Smooth muscle cell (in vitro differentiated cells): ENCODE measurements at regions not wholly inside any gene's neighbourhood (a gene's known extent, or its start where the extent isn't known, plus 50 kb on each side); places are given as distances from the start of the nearest gene placed in this dataset.
"Not testable (repeated sequence)": the region's sequence is repeated elsewhere in the genome, so short reads cannot be mapped to it uniquely, and the experiment has no call there.

Source experiments
- DNase-seq: peaks from one replicate; lab custom pipeline; 2025; ENCODE audit not compliant: unreplicated experiment; lab: John Stamatoyannopoulos, UW
- H2AFZ ChIP-seq: fragments of 200-600 bp; sonication (generic); 2 replicates; pipeline ENCODE4 v1.6.0; 2016; ENCODE audit warnings: antibody characterized with exemption, low read depth, mild to moderate bottlenecking
- H3F3A ChIP-seq: fragments of 200-600 bp; sonication (generic); 2 replicates; pipeline ENCODE4 v1.6.0; 2017; ENCODE audit warnings: antibody characterized with exemption, low read depth
- H3K27ac ChIP-seq: fragments of 200-600 bp; sonication (generic); 2 replicates; pipeline ENCODE4 v1.5.1; 2016; ENCODE audit warnings: low read depth, mild to moderate bottlenecking
- H3K27me3 ChIP-seq: fragments of 200-600 bp; sonication (generic); 2 replicates; pipeline ENCODE4 v1.6.1; 2016; ENCODE audit warnings: low read depth, mild to moderate bottlenecking
- H3K36me3 ChIP-seq: fragments of 200-600 bp; sonication (generic); 2 replicates; pipeline ENCODE4 v1.5.1; 2016; ENCODE audit warnings: low read depth
- H3K4me1 ChIP-seq: fragments of 200-600 bp; sonication (generic); 2 replicates; pipeline ENCODE4 v1.5.1; 2016; ENCODE audit warnings: low read depth
- H3K4me2 ChIP-seq: fragments of 200-600 bp; sonication (generic); 2 replicates; pipeline ENCODE4 v1.6.0; 2016; ENCODE audit warnings: mild to moderate bottlenecking
- H3K4me3 ChIP-seq: fragments of 200-600 bp; sonication (generic); 2 replicates; pipeline ENCODE4 v1.5.1; 2016; ENCODE audit warnings: mild to moderate bottlenecking
- H3K79me2 ChIP-seq: fragments of 200-600 bp; sonication (generic); 2 replicates; pipeline ENCODE4 v1.6.0; 2016; ENCODE audit warnings: low read depth, mild to moderate bottlenecking
- H3K9ac ChIP-seq: fragments of 200-600 bp; sonication (generic); 2 replicates; pipeline ENCODE4 v1.6.0; 2016; ENCODE audit warnings: low read depth
- H3K9me3 ChIP-seq: fragments of 200-600 bp; sonication (generic); replicated peaks from 2 replicates; pipeline ENCODE4 v1.5.1; 2016; ENCODE audit warnings: low read depth
- H4K20me1 ChIP-seq: fragments of 200-600 bp; sonication (generic); 2 replicates; pipeline ENCODE4 v1.6.0; 2016; ENCODE audit warnings: low read depth
- WGBS: methylation state at CpG from one replicate; pipeline ENCODE4 v1.1.7; 2016; ENCODE audit warnings: low lambda C conversion rate; 5-methylcytosine and 5-hydroxymethylcytosine counted together
- TF ChIP-seq, protein P1 (sequence below): fragments of 200-600 bp; sonication (generic); IDR thresholded peaks from 2 replicates; pipeline ENCODE4 v1.5.1; 2017; ENCODE audit warnings: borderline replicate concordance, mild to moderate bottlenecking, antibody characterized with exemption; ENCODE audit not compliant: insufficient read depth, poor library complexity, severe bottlenecking

DNA sequence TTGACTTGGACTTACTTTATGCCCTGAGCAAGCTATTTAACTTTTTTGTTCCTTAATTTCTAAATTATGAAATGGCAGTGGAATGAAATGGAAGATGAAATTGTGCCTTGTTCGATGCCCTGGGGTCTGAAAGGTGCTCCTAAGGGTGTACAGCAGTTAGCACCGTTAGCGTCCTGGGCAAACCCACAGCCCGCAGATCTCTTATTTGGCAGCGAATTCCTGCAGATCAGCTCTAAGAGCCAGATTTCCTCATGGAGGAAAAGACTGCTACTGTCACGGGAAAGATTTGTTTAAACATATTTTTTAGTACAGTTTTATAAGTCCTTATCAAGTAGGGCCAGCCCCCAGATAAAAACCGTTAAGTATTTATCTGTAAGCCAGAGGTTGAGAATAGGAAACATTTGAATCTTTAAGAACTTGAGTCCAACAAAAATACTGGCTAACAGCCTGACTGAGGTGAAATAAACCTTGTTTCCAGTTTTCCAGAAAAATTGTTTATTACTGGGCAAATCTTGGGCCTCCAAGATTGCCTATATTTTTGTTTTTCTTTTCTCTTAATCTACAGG lies 216.5 kb upstream of the DMRT1 start:
- TF ChIP-seq, protein P1, sequence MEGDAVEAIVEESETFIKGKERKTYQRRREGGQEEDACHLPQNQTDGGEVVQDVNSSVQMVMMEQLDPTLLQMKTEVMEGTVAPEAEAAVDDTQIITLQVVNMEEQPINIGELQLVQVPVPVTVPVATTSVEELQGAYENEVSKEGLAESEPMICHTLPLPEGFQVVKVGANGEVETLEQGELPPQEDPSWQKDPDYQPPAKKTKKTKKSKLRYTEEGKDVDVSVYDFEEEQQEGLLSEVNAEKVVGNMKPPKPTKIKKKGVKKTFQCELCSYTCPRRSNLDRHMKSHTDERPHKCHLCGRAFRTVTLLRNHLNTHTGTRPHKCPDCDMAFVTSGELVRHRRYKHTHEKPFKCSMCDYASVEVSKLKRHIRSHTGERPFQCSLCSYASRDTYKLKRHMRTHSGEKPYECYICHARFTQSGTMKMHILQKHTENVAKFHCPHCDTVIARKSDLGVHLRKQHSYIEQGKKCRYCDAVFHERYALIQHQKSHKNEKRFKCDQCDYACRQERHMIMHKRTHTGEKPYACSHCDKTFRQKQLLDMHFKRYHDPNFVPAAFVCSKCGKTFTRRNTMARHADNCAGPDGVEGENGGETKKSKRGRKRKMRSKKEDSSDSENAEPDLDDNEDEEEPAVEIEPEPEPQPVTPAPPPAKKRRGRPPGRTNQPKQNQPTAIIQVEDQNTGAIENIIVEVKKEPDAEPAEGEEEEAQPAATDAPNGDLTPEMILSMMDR = no peak
- Histone ChIP-seq H4K20me1 (no peaks in the 10 kb centered on the region), H3K36me3 (no peaks in the 10 kb centered on the region), H3F3A (peaks cover 9% of the 10 kb centered on the region), H3K9me3 (no peaks in the 10 kb centered on the region), H3K27me3 (no peaks in the 10 kb centered on the region), H3K4me3 (no peak overlapping the region), H3K4me2 (no peak overlapping the region), H2AFZ (peak overlapping the region; percentile 63), H3K27ac (no peak overlapping the region), H3K4me1 (peaks cover 13% of the 10 kb centered on the region), H3K79me2 (no peaks in the 10 kb centered on the region), H3K9ac (no peak overlapping the region)
- no peak for DNase-seq
- 44% methylated on average over 7 of the region's 7 CpGs for WGBS

DNA sequence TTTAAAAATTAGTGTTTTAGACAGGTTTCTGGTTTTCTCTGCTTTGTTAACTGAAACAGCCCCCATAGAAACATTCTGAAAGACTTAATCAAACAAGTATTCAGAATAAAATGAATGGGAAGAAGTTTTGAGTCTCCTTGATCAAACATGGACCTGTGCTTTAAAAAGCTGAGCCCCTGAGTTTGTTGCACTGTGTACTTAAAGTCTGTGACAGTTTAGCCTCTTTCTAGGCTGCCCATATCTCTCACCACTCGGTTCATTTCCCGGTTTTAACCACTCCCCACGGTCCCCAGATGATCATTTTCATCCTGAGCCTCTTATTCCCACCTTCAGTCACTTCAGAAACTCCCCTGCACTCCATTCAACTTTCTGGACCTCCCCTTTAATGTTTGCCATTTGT lies 215.9 kb upstream of the DMRT1 start:
- peaks cover 13% of the 10 kb centered on the region for H3K4me1 ChIP-seq
- H3K9ac ChIP-seq = no peak overlapping the region
- H3K4me2 ChIP-seq = no peak overlapping the region
- H3K9me3 ChIP-seq = no peaks in the 10 kb centered on the region
- H3K36me3 ChIP-seq = no peaks in the 10 kb centered on the region
- no peaks in the 10 kb centered on the region for H3K27me3 ChIP-seq
- no peak for DNase-seq
- H3K4me3 ChIP-seq = no peak overlapping the region
- H3F3A ChIP-seq = peaks cover 9% of the 10 kb centered on the region
- TF ChIP-seq, protein P1 = no peak
- no peaks in the 10 kb centered on the region for H4K20me1 ChIP-seq
- no peaks in the 10 kb centered on the region for H3K79me2 ChIP-seq
- no peak overlapping the region for H3K27ac ChIP-seq
- peak overlapping the region; percentile 63 for H2AFZ ChIP-seq
- WGBS = 67% methylated on average over 3 of the region's 3 CpGs

DNA sequence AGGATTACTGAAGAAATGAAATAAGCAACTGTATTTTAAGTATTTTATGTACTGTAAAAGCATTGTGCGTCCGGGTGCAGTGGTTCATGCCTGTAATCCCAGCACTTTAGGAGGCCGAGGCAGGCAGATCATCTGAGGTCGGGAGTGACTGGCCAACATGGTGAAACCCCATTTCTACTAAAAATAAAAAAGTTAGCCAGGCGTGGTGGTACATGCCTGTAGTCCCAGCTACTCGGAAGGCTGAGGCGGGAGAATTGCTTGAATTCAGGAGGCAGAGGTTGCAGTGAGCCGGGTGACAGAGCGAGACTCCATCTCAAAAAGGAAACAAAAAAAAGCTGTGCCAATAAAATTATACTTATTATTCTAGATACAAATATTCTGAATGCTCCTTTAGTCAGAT lies 215.4 kb upstream of the DMRT1 start:
- H3K27me3 ChIP-seq, H3K27ac ChIP-seq, H3K9ac ChIP-seq, H2AFZ ChIP-seq, H3K79me2 ChIP-seq, H3K4me3 ChIP-seq, H3F3A ChIP-seq, H3K9me3 ChIP-seq, H3K36me3 ChIP-seq, H4K20me1 ChIP-seq, H3K4me2 ChIP-seq, DNase-seq: not testable (repeated sequence)
- WGBS = 73% methylated on average over 9 of the region's 9 CpGs
- H3K4me1 ChIP-seq = peaks cover 13% of the 10 kb centered on the region

DNA sequence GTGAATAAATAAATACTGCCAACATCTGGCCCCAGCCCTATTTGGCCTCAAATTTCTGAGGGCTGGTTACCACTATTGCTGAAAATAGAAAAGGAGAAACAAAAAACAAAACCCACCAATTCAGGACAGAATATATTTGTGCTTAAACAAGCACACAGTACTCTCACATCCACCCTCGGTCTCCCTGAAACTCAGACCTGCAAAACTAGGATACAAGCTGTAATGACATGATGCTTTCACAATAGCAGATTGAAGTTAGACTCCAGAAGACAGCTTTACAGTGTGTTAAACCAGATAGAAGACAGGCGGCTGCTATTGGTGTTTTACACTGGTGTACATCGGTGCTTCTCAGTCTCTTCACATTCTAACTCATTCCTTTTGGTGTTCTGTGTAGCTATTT lies 214.9 kb upstream of the DMRT1 start:
- no peak overlapping the region for H3K4me3 ChIP-seq
- no peak overlapping the region for H3K4me2 ChIP-seq
- DNase-seq = no peak
- no peak overlapping the region for H3K27ac ChIP-seq
- H3K9ac ChIP-seq = no peak overlapping the region
- no peaks in the 10 kb centered on the region for H3K27me3 ChIP-seq
- no peaks in the 10 kb centered on the region for H3K36me3 ChIP-seq
- no peaks in the 10 kb centered on the region for H3K9me3 ChIP-seq
- peaks cover 13% of the 10 kb centered on the region for H3K4me1 ChIP-seq
- TF ChIP-seq, protein P1 = no peak
- no peaks in the 10 kb centered on the region for H3K79me2 ChIP-seq
- peaks cover 9% of the 10 kb centered on the region for H3F3A ChIP-seq
- no peak overlapping the region for H2AFZ ChIP-seq
- no peaks in the 10 kb centered on the region for H4K20me1 ChIP-seq
- WGBS = 12% methylated on average over 3 of the region's 3 CpGs
